GM21360 (cell line): ENCODE measurements at regions not wholly inside any gene's neighbourhood (a gene's known extent, or its start where the extent isn't known, plus 50 kb on each side); places are given as distances from the start of the nearest gene placed in this dataset.

ENCODE experiments used
- ATAC-seq: cut with Tn5 transposase; IDR thresholded peaks from one replicate; pipeline ENCODE4 v1.9.1; 2021; ENCODE audit warnings: mild to moderate bottlenecking, moderate library complexity; ENCODE audit not compliant: unreplicated experiment

DNA sequence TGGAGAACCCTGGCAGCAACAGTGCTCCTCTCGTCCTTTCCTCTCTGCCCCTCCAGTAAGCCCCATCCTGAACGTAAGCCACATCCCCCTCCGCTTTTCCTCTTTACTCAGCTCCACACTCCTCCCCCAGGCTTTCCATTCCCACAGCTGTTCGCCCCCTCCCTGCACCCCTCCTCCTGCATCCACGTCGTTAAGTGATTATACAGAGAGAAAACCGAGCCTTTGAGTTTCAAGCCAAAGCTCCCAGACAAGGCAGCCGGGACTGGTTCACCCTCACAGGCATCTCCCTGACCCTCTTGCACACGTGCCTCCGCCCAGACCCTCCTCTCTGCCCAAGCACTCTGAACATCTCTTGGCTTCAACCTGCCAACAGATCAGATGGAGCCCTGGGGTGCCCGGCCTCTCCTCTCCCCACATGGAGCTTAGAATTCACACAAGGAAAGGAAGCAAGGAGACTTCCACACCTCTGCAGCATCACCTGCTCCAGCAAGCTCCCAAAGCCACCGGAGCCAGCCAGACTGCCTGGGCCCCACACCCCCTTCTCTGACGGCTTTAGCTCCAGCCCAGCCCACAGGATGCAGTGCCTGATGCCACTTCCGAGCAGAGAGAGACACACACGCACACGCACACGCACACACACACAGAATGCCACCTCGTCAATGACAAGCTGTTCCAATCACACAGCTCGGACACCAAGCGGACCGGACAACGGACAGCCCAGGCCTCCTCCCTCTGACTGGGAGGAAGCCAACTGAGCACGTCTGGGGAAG is 99.9 kb upstream of the CCL2 start:
- ATAC-seq, result no peak

DNA sequence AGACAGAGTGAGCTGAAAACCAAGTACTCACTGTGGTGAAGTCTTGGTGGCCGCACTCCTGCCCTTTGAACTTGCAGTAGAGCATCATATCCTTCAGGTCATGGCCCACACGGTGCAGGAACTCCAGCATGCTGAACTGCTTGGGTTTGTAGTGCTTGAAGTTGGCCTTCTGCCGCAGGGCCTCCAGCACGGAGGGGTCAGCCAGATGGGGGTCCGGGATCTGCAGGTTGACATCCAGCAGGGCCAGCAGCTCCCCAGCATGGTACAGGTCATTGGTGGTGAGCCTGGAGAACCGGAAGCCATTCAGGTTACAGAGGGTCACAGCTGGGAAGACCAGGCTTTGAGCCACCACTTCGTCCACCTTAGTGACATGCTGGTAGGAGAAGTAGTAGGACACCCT is 99.1 kb upstream of the CCL2 start:
- ATAC-seq, result no peak

DNA sequence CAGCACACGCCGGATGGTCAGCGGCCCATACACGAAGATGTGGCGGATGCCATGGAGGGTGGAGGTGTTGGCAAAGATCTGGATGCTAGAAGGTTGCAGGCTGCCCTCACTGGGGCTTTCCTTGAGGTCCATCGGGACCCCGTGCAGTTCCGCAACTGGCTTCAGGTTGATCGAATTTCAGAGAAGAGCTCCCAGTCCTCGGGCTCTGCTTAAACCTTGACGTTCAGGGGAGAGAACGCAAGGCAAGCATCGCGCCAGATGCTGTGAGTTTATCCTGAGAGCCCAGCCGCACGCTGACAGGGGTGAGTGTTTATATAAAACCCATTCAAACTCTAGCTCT is 98.7 kb upstream of the CCL2 start:
- ATAC-seq, result no peak

DNA sequence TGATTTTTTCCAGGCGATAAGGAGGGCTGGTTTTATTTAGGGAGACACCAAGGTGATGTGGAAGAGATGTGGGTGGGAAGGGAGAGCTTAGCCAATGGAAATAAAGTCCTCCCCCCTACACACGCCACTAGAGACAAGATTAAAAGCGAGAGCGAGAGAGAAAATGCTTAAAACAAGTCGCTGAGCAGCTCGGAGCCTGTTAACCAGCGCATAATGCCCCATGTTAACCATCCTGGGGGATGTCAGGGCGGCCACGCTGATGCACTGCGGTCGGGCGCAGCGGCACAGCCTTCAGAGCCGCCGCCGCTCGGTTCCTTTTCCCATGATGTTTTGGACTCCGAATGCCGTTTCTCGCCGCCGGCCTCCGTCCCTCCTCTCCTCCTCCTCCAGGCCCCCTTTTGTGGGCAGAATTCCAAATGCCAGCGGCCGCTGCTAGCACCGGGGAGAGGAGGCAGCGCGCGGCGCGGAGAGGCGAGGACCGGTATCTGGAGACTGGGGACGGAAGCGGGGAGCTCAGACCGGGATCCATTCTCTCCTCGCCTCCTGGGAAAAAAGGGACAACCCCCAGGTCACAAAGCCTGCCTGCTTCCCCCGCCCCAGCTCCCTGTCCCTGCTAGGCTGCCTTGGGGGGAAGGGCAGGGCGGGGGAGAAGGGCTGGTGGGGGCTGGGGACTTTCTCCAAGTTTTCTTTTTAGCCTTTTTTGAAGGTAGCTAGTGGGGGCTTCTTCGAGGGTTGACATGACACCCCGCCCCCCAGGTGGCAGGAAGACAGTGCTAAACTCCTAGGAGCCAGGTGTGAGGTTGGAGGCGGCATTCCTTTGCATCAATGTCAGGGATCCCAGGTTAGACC is 98.1 kb upstream of the CCL2 start:
- ATAC-seq, result no peak

DNA sequence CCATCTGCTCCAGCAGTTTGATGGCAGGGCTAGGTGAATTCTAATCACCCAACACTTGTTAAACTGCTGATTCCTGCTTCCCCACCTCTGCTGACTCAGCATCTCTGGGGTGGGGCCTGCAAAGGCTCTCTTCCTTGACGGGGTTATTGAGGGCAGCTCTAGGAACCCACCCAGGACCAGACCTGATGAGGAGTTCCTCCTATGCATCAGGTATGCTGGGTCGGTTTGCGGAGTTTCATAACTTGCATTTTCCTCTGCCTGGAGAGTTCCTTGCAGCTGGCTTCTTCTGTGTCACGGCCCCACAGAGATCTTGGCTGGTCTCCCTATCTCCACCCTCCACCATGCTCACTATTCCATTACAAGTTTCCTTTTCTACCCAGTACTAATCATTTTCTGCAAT is 93.4 kb upstream of the CCL2 start:
- no peak for ATAC-seq

DNA sequence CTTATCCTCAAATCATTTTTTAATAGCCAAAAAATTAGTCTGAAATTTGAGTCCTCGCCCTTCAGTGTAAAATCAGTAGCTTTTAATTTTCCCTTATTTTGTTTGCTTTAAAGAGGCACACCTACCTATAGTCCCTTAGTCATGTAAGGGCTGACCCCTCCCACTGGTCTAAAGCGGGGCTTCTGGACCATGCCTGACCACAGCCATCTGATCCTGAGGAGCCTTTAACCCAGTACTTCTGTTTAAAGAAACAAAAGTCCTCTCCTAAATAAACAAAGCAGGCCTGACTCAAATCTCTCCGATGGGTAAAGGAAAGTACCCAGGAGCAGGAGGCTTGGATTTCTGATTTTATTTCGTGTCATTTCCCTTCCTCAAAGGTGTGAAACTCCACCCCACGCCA is 92.0 kb upstream of the CCL2 start:
- ATAC-seq, result no peak

DNA sequence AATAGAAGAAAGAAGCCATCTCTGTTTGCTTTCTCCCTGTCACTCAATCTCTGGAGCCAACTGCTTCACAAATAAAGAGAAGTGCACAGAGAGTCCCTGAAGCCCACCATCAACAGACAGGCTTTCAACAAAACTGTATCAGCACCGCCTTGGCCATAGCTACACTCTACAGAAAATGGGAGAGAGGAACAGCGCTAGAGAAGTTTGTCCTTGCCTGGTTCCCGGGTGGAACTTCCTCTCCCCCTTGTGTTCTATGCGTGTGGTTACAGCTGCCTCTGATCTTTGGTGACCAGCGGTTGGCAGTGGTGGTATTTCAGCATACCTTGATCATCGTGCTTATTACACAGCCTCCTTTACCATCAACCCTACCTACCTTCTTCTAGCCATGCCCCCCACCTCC is 91.4 kb upstream of the CCL2 start:
- no peak for ATAC-seq

DNA sequence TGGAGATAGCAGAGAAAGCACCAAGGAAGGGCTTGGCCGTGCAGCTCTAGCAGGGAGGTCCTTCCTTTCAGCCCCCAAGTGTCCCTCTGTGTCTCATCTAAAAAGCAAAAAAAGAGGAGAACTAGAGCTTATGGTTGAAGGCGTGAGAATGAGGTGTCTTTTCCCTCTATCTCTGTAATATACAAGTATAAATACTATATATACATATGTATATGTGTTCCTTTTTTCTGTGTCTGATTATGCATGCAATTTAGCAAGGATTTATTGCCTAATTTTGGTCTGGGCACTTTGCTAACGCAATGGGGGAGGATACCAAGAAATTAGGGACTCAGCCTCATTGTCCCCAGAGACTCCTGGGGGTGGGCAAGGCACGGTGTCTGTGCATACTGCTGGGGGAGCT is 90.2 kb upstream of the CCL2 start:
- ATAC-seq, result no peak

DNA sequence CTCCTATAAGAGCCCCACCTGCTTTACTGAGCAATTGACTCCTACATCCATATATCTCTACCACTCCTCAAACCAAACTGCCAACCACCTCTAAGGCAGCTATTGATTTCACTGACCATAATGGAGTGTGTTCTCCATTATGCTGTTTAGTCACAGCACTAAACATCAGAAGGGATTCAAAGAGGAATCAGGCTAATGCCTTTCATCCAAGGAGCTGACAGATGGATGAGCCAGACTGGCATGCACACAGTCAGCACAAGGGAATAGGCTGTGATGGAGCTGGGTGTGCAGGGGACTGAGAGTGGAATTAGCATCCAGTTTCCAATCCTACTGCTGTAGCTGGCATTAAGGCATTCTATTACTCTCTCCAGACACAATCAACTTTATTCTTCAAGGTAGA is 88.7 kb upstream of the CCL2 start:
- ATAC-seq, result no peak

DNA sequence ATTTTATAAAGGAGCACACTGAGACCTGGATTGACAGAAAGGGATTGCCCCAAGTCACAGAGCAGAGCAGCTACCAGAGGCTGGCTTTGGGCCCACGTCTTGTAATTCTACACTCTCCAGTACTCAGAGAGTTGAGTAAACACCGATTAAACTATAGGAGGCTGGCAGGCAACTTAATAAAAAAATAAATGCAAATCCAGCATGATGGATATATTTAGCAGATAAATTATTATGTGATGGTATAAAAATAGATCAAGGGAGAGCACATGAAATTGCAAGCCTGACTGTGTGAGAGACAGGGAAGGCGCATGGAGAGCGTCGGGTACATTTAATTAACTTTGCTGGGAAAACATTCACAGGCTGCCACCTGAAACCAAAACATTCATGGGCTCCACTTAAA is 87.7 kb upstream of the CCL2 start:
- no peak for ATAC-seq

DNA sequence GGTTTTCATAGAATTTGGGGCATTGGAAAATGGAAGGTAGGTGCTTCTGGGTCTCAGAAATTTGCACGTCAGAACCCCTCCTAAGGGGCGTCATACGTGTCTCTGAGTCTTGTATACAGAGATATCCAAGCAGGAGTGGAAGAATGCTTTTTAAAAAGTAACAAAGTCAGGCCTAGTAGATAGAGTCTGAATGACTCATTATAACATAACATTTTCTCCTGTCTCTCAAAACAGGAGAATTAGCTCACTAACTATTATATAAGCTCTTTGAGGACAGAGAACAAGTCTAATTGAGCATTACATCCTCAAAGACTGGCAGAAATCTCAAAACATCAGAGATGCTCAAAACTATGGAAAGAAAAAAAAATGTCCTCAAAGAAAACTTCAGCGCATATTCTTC is 86.1 kb upstream of the CCL2 start:
- ATAC-seq, result no peak

DNA sequence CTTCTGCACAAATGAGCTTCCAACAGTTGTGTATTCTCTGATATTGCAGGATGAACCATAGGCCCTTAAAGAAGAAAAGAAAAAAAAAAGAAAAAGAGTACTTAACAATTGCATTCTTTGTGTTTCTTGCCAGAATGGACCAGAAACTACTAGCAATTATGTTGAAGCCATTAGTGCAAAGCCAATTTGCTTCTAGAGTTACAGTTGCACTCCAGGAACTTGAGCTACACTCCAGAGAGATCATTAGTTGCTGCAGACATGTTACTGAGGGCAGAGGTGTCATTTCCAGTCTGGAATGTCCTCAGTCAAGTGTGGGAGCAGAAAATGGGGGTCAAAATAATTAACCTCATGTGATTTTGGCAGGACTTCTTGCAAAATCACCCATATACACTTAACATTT is 85.6 kb upstream of the CCL2 start:
- no peak for ATAC-seq

DNA sequence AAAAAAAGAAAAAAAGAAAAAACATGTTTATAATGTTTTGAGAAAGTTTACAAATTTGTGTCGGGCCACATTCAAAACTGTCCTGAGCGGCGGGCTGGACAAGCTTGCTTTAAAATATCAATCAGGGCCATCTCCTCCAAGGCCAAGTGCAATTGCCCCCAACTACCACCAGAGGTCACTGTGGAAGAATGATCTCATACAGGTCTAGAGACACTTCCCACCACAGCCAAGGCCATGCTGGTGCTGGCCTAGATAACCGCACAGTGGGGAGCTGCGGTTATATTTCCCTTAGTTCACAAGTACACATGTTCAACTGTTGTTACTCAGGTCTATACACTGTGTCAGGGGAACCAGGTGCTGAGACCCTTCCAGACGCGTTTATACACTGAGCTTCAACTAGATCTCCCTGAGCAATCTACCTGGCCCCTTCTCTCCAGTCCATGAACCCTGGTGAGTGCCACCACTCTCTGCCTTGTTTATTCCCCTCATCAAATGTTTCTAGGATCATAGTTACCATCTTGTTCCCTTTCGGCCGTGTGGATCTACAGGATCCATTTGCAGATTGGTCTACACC is 83.8 kb upstream of the CCL2 start:
- no peak for ATAC-seq

DNA sequence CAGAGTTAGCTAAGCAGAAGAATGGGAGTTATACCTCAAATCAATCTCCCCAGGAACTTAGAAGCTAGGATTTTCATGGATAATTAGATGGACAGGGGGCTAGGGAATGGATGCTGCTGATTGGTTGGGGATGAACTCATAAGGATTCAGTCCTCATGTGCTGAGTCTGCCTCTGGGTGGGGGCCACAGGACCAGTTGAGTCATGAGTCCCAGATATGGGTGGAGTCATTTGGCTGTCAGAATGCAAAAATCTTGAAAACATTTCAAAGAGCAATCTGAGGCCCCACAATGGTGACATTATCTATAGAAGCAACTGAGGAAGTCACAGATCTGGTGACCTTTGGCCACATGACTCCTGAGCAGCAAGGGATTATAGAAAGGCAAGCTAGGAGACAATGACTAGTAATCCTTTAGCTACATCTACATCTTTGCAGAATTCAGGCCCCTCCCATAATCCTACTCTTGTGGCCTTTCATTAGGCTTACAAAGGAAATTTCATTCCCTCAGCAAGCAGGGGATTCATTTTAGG is 82.6 kb upstream of the CCL2 start:
- no peak for ATAC-seq

DNA sequence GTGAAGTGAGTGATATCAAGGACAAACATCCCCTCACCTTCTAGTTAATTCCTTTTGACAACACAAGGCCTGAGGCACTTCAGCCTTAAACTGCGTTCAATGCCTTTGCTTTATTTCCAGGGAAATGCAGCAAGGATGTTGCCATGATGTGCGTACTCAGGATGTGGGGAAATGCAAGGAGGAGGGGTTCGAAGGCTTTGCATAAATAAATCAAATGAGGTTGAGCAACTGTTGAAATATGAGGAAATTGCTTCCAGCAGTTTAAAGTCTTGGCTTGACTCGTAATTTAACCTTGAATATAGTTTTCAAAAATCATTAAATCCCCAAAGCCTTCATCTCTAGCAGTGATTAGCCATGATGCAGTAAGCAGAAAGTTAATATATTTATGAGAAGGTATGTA is 81.8 kb upstream of the CCL2 start:
- no peak for ATAC-seq

DNA sequence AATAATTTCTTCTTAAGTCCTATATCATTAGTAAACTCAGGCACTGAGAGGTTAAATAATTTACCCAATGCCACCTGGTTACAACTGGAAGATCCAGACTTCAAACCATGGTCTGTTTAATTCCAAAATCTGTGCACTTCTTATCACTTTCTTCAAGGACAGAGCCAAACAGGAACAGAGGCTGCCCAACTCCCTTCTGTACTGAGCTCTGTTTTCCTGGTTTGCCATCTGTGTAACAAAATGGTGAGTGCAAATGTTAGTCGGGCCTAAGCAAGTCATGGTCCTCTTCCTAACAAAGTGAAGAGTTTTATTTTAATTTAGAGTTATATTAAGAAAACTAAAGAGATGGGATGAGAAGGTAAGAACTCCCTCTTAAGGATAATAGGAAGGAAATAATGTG is 80.6 kb upstream of the CCL2 start:
- no peak for ATAC-seq

DNA sequence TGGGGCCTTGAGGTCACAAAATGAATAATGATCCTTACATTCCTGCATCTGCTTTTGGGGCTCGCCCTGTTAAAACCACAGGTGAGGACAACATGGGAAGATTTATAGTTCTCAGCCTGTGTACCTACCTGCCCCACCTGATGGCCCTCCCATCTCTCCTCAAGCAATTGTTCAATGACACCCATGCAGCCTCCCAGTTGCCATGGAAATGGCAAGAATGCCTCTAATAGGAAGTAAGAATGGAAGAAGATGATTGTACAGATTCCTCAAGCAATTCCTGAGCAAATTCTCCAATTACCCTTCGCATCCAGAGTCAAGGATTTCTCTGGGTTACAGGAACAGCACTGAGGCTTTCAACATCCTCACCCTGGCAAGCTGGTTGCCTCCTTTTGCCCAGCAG is 78.6 kb upstream of the CCL2 start:
- no peak for ATAC-seq

DNA sequence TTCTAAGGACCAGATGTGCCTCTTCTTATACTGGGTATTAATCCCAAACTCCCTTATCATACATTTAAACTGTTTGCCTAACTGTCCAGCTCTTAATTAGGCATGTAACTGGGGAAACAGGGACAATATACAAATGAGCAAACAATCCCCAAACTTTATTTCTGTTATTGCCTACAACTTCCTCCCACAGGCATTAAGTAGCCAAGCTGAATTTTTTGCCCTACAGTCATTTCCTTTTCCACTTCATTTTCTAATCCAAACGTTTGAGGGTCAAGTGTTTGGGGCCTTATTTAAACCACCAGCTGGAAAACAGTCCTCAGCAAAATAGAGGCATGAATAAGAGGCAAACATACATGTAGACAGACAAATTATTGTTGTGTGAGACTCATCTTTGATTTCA is 77.4 kb upstream of the CCL2 start:
- no peak for ATAC-seq

DNA sequence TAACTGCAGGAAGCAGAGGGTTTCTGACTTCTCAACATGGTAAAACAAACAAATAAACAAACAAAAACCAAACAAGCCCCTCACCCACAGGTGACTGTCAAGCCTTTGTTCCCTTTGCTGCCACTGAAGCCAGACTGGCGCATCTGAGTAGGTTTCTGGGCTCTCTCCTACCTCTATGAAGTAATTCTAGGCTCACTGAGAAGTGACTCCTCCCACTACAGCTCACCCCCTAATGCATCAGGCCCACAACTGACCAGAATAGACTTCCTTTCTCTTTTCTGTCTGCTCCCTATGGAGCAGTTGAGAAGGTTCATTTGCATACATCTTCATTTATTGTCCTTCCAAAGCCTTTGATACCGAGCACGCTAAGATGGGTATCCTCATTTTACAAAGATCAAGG is 77.0 kb upstream of the CCL2 start:
- ATAC-seq, result no peak

DNA sequence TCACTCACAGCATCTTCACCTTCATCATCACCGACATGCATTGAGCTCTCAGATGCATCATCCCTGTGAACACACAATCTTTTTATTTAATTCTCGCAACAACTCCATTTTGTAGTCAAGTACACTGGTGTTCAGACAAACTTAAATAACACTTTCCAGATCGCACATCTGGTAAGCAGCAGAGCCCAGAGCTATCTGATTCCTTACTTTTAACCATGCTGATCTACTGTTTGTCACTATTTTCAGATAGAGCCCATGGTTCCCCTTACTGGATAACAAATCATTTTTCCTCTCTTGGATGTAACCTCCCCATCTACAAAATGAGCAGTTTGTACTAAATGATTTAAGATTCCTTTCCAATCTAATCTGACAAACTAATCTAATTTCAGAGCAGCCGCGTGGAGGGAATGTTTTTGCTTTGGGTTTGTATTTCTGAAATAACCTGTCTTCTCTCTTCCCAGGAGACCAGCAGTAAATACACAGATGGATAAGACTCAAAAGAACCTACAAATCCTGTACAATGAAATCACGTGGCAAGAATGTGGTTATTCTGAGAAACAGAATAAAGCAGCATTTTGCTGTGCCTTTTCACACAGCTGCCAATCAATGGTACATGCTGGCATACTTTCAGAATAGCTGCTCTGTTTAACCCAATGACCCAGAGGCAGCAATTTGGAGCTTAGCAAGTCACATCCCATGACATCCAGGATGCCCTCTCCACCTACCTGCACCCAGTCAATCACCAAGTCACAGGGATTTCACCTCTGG is 72.9 kb upstream of the CCL2 start:
- no peak for ATAC-seq

DNA sequence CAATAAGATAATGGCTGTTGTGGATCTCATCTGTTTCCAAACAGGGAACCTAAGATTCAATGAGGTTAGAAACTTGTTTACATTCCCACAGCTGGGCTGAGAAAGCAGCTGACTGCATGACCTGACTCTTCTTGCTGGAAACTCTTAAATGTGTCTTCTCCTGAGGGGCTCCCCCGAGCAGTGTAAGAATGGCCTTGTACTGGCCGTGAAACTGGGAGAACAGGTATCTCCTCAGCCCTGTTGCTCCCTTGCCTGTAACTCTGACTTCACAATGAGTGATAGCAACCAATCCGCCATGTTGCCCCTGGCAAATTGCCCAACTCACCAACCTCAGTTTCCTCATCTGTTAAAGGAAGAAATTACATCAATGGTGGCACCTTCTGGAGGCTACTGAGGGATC is 59.1 kb upstream of the CCL2 start:
- no peak for ATAC-seq
